ENCODE measurements at regions not wholly inside any gene's neighbourhood (a gene's known extent, or its start where the extent isn't known, plus 50 kb on each side); places are given as distances from the start of the nearest gene placed in this dataset.
"Not testable (repeated sequence)": the region's sequence is repeated elsewhere in the genome, so short reads cannot be mapped to it uniquely, and the experiment has no call there.

- no peak for DNase-seq
Observed at GRCh38 chr4:165548702-165549101, 169.9 kb downstream of the CPE start.

GRCh38 chr4:165553221-165553810 lies 174.5 kb downstream of the CPE start:
- DNase-seq = no peak

DNA sequence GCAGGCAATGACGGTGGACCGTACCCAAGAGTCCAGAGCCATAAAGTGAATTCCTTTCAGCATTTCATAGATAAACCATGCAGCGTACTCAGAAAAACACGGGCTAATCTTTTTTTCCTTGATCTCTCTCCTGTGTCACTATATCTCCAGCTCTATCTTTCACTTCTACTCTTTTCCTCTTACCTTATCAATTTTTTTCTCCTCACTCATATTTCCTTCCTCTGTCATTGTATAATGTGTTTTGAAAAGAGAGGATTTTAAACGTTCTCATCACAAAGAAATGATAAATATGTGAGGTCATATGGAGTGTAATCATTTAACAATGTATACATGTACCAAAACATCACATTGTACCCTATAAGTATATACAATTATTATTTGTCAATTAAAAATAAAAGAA lies 176.5 kb downstream of the CPE start:
- no peak for DNase-seq

DNA sequence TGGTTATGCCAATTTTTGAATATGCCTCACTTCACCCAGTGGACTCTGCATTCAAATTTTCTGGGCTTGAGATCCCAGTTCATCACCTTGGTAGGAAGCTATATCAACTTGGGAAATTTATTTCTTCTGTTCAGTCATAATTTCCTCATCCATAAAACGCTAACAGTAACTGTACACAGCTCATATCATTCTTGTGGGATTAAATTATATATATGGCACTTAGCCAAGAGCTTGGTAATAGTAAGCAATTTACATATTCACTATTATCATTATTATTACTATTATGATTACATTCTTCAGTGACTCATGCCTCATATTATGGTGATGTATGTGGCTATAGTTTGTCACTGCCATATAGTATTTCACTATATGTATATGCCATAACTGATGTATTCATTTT lies 177.6 kb downstream of the CPE start:
- DNase-seq = no peak

GRCh38 chr4:165560941-165561340 lies 182.1 kb downstream of the CPE start:
- DNase-seq = no peak

GRCh38 chr4:165563851-165564250 lies 185.0 kb downstream of the CPE start:
- DNase-seq = no peak

GRCh38 chr4:165569031-165569430 lies 190.2 kb downstream of the CPE start:
- no peak for DNase-seq

DNA sequence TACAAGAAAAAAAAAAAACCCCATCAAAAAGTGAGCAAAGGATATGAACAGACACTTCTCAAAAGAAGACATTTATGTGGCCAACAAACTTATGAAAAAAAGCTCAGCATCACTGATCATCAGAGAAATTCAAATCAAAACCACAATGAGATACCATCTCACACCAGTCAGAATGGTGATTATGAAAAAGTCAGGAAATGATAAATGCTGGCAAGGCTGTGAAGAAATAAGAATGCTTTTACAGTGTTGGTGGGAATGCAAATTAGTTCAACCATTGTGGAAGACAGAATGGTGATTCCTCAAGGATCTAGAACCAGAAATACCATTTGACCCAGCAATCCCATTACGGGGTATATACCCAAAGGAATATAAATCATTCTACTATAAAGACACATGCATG lies 192.7 kb downstream of the CPE start:
- DNase-seq = not testable (repeated sequence)

DNA sequence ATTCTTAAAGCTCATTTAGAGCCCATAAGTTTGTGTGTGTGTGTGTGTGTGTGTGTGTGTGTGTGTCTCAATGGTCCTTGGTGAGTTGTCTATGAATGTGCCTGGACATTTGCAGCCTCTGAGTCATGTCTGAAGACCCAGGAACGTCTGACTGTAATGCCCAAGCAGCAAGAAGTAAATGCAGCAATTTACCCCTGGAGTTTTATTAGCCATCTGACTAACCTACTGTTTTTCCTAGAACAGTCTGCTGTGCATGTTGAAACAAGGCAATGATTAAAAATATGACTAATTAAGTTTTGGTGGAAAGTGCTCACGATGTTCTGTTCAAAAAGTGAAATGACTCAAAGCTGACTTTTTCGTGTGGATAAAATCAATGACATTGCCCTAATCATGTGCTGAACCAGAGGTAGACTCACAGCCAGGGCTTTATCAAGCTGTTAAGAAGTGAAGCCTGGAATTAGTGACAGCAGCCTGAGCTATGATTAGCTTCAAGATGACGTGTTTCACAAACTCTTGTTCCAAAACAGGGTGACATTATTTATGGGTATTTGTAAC lies 201.6 kb downstream of the CPE start:
- no peak for DNase-seq

GRCh38 chr4:165583341-165583740 lies 204.5 kb downstream of the CPE start:
- DNase-seq = no peak

GRCh38 chr4:165584916-165585315 lies 206.1 kb downstream of the CPE start:
- DNase-seq = no peak

DNA sequence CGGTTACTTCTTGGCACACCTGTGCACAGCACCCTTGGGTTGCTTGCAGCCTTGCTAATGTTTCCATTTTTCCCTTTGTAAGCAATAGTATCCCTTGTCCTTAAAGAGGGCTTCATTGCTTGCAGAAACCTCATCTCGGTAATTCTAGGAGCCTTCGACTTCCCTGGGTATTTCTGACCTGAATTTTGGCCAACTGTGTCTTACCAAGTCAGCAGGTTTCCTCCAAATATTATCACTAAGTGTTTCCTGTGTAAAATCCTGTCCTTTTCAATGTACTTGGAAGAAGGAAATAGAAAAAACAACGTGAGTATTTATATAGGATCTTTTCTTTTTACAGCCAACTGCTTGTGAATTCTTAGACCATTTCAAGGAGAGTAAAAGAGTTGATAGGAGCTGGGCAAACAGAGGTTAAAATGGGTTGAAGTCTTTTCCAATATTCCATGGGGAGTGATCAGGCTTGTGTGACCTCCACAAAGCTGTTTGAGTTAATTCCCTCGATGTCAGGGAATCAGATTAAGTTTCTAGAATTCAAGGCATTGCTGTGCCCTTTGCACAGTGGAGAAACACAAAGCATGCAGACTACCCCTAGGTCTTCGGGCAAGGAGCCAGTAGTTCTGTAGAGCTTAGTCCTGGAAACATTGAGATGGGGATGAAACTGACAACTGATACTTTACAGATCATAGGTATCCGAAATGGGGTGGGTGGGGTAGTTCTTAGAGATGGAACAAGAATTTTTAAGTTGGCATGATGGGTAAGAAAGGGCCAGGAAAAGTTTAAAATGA lies 209.9 kb downstream of the CPE start:
- no peak for DNase-seq

DNA sequence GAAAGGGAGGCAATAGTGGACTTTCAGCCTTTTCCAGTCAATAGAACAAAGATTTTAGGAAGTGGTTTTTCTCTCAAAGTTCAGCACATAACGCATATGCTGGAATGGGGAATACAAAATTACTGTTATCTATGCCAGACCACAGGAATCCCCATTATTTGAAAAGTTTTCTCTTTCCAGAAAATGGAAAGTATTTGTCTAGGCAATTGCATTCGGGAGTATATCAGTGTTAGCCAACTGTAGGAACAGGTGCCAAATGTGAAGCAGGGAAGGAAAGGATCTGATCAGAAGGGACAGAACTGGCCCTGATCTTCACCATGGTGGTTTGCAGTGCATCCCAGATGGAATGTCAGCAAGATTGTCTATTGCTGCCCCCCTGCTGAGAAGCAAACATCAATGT lies 213.6 kb downstream of the CPE start:
- DNase-seq = no peak

DNA sequence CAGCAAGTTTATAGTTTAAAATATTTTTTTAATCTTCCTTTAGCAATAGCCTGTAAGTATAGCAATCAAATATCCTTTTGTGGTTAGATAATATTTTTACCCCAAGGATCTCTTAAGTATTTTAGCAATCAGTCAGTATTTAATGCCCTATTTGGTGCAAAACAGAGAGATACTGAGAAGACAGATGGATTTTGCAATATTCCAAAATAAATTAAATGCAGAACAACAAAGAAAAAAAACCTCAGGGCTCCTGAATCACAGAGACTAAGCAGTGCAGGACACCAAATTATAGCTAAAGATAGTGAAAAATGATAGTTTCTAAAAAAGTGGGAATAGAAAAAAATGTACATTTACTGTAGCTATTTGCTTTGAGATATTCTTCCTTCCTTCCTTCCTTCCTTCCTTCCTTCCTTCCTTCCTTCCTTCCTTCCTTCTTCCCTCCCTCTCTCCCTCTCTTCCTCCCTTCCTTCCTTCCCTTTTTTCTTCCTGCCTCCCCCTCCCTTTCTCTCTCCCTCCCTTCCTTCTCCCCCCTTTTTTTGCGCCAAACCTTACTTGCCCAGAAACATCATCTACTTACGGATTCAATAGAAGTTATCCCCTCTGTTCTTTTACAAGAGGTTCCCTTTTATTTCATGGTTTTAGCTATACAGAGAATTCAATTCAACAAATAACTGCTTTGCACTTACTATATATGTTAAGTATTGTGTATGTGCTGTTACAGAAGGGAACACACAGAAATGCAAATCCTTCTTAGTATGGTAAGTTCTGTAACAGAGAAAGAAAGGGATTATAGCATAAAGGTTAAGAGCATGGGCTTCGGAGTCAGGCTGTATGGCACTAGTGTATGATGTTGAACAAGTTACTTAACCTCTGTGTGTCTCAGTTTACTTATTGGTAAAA lies 219.0 kb downstream of the CPE start:
- no peak for DNase-seq

DNA sequence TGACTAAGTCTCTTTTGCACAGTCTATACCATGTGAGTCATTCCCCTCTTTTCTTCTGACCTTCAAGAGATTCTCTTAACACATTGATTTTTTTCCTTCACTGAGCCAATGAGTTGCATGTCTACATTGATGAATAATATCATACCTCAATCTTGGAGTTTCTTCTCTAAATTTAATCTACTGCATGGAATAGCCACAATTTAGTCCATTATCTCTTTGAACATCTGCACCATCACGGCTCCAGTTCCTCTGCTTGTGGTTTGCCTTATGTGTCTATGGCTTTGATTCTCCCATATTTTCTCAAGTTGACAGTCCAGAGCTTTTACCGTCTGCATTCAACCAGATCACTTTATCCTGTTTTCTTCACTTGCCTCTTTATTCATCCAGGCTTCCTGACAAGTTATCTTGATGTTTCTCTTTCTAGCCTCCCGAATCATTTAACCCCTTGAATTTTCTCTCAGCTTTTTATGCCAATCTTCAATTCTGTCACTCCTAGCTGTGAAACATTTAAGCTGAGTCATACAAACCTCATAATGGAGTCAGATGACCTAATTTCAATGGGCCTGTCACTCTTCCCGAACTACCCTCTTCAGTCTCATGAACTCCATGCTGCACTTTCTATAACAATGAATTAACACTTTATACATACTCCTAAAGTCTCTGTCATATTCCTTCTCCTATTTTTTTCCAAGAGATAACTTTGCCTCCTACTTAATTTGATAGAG lies 222.3 kb downstream of the CPE start:
- no peak for DNase-seq

DNA sequence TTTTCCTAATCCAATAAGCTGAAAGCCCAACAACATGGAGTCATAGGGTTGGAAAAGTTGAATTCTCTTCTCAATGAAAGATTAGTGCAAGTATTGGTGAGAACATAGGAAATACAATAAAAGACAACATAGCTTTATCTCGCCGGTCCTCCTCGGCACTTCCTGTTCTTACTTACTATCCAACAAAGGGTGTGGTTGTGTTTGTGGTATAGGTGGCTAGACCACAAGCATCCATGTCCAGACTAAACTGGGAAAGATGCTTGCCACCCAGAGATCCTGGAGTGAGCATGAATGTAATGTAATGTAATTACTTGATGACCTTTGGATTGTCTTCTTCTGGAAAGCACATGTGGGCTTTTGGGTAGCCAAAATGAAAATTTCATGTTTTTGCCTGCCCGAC lies 223.8 kb downstream of the CPE start:
- no peak for DNase-seq

DNA sequence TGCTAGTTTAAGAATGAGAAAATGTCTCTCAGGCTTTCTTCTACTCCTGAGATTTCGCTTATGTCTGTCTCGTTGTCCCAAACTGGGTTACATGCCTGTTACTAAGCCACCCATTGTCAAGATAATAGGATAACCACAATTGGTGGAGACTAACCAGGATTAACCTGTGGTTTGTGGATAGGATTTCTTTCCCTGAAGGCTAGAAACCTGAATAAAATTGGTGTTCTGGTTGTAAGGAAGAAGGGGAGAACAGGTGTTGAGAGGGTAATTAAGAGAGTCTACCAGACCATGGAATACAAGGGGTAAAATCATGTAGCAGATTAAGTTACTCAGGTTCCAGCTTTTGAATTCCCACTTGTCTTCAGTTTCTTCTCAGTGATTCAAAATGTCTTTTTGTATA lies 225.4 kb downstream of the CPE start:
- DNase-seq = no peak

- DNase-seq = no peak
Observed at GRCh38 chr4:165605811-165606210, 227.0 kb downstream of the CPE start.

DNA sequence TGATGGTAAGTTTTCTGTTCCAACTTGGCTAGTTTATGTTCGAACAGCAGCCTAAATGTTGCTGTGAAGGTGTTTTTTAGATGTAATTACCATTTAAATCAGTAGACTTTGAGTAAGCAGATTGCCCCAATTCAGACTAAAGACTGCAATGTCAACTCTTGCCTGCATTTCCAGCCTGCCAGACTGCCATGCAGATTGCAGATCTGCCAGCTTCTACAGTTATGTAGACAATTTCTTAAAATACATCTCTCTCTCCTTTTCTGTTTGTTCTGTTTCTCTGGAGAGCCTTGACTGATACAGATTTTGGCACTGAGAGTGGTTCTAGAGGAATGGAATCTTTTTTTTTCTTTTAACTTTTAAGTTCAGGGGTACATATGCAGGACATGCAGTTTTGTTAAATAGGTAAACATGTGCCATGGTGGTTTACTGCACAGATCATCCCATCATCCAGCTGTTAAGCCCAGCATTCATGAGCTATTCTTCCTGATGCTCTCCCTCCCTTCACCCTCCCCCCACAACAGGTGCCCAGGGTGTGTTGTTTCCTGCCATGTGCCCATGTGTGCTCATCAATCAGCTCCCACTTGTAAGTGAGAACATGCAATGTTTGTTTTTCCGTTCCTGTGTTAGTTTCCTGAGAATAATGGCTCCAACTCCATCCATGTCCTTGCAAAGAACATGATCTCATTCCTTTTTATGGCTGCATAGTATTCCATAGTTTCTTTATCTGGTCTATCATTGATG lies 227.8 kb downstream of the CPE start:
- no peak for DNase-seq

- no peak for DNase-seq
Observed at GRCh38 chr4:165609653-165610052, 230.8 kb downstream of the CPE start.

GRCh38 chr4:165610679-165611437 lies 232.1 kb downstream of the CPE start:
- no peak for DNase-seq

Data from inflammatory macrophage treated with lipopolysaccharide for 1 hour (primary cell).